Upper lobe of right lung (tissue), 1 donor: ENCODE measurements at regions not wholly inside any gene's neighbourhood (a gene's known extent, or its start where the extent isn't known, plus 50 kb on each side); places are given as distances from the start of the nearest gene placed in this dataset.

ENCODE experiments used
- ATAC-seq: fragments of 200-7000 bp; cut with Tn5 transposase; one replicate; pipeline ENCODE4 v1.9.1; 2020; ENCODE audit warnings: mild to moderate bottlenecking, moderate library complexity
- DNase-seq: peaks from one replicate; pipeline ENCODE4 v3.0.0-alpha.2; 2020
- H3K27ac ChIP-seq: fragments of 200-600 bp; one replicate; pipeline ENCODE4 v1.8.0; 2022
- H3K27me3 ChIP-seq: fragments of 200-600 bp; one replicate; pipeline ENCODE4 v1.8.0; 2022; ENCODE audit warnings: mild to moderate bottlenecking
- H3K36me3 ChIP-seq: fragments of 200-600 bp; one replicate; pipeline ENCODE4 v1.8.0; 2022
- H3K4me1 ChIP-seq: fragments of 200-600 bp; one replicate; pipeline ENCODE4 v1.8.0; 2022
- H3K4me3 ChIP-seq: fragments of 200-600 bp; one replicate; pipeline ENCODE4 v1.8.0; 2022; ENCODE audit warnings: mild to moderate bottlenecking
- H3K9me3 ChIP-seq: fragments of 200-600 bp; one replicate; pipeline ENCODE4 v1.8.0; 2022
- CTCF ChIP-seq: fragments of 200-600 bp; IDR thresholded peaks from one replicate; pipeline ENCODE4 v1.8.0; 2022; ENCODE audit warnings: antibody characterized with exemption
- intact Hi-C: fragments of 100-400 bp; cut with DNase I; formaldehyde crosslinking; loops from one replicate; pipeline ENCODE4 v1.11.0; 2022
- donor health status: DM: no; HTN: yes; CAD: no; lungs with severe emphysema.

- TF ChIP-seq CTCF, result no peak
- DNase-seq, result no peak
- Histone ChIP-seq H3K4me1 (no peaks in the 10 kb centered on the region), H3K9me3 (no peaks in the 10 kb centered on the region), H3K27me3 (no peaks in the 10 kb centered on the region), H3K4me3 (no peak overlapping the region), H3K27ac (no peak overlapping the region), H3K36me3 (no peaks in the 10 kb centered on the region)
- intact Hi-C loops, result no loop called here
- ATAC-seq, result peak; percentile 22
These were observed 1631.2 kb downstream of the BRINP3 start for GRCh38 chr1:188846468-188846867.

DNA sequence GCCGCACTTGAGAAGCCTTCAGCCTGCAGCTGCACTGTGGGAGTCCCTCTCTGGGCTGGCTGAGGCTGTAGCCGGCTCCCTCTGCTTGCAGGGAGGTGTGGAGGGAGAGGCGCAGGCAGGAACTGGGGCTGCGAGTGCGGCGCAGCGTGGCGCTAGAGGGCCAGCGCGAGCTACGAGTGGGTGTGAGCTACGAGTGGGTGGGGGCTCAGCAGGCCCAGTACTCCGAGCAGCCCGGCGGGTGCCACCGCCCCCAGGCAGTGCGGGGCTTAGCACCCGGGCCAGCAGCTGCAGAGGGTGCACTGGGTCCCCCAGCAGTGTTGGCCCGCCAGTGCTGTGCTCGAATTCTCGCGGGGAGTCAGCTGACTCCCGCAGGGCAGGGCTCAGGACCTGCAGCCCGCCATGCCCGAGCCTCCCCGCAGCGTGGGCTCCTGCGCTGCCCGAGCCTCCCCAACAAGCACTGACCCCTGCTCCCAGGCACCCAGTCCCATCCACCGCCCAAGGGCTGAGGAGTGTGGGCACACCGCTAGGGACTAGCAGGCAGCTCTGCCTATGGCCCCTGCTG is 1620.1 kb downstream of the BRINP3 start:
- Histone ChIP-seq H3K9me3 (peaks cover 7% of the 10 kb centered on the region), H3K27me3 (no peaks in the 10 kb centered on the region), H3K4me3 (no peak overlapping the region), H3K27ac (no peak overlapping the region), H3K36me3 (no peaks in the 10 kb centered on the region), H3K4me1 (no peaks in the 10 kb centered on the region)
- no peak for TF ChIP-seq CTCF
- intact Hi-C loops, result no loop called here
- DNase-seq (no peak), ATAC-seq (peak; percentile 48)

GRCh38 chr1:188867614-188868013 is 1610.0 kb downstream of the BRINP3 start:
- intact Hi-C loops, result no loop called here

GRCh38 chr1:188871164-188871563 is 1606.5 kb downstream of the BRINP3 start:
- no peak overlapping the region for H3K4me3 ChIP-seq
- no peaks in the 10 kb centered on the region for H3K36me3 ChIP-seq
- H3K27me3 ChIP-seq, result no peaks in the 10 kb centered on the region
- no peaks in the 10 kb centered on the region for H3K4me1 ChIP-seq
- ATAC-seq (no peak), DNase-seq (no peak)
- intact Hi-C loops, result no loop called here
- TF ChIP-seq CTCF, result no peak
- no peak overlapping the region for H3K27ac ChIP-seq
- H3K9me3 ChIP-seq, result no peaks in the 10 kb centered on the region

More at GRCh38 chr1:188867614-188868013, 1610.0 kb downstream of the BRINP3 start:
- ATAC-seq, result no peak
- H3K4me3 ChIP-seq, result no peak overlapping the region
- H3K27me3 ChIP-seq, result no peaks in the 10 kb centered on the region
- H3K4me1 ChIP-seq, result no peaks in the 10 kb centered on the region
- no peak for TF ChIP-seq CTCF
- H3K9me3 ChIP-seq, result peaks cover 2% of the 10 kb centered on the region
- DNase-seq, result no peak
- no peak overlapping the region for H3K27ac ChIP-seq
- no peaks in the 10 kb centered on the region for H3K36me3 ChIP-seq

- Histone ChIP-seq H3K36me3 (no peaks in the 10 kb centered on the region), H3K4me1 (no peaks in the 10 kb centered on the region), H3K9me3 (no peaks in the 10 kb centered on the region), H3K27me3 (no peaks in the 10 kb centered on the region), H3K27ac (no peak overlapping the region), H3K4me3 (no peak overlapping the region)
- TF ChIP-seq CTCF, result no peak
- DNase-seq, result no peak
- ATAC-seq, result no peak
- intact Hi-C loops, result no loop called here
These were observed 1605.3 kb downstream of the BRINP3 start for GRCh38 chr1:188872376-188872775.

DNA sequence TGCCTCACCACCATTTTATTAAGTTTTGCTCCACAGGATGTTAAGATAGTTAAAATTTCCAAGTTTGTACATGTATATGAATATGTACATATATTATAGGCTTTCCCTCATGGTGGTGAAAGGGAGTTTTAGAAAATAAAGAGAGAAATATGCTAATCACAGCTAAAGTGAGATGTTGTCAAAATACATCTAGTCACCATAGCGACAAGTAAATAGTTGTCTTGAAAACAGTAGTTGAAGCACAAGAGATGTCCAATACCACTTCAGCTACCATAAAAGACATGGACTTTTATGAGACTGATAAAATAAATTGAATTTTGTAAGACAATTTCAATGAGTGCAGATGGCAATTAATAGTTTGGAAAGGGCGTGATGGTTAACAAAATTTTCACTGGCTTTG is 1600.0 kb downstream of the BRINP3 start:
- H3K9me3 ChIP-seq, result no peaks in the 10 kb centered on the region
- no peak overlapping the region for H3K27ac ChIP-seq
- H3K27me3 ChIP-seq, result no peaks in the 10 kb centered on the region
- no peak for TF ChIP-seq CTCF
- ATAC-seq (no peak), DNase-seq (no peak)
- no peaks in the 10 kb centered on the region for H3K36me3 ChIP-seq
- no peak overlapping the region for H3K4me3 ChIP-seq
- H3K4me1 ChIP-seq, result no peaks in the 10 kb centered on the region
- intact Hi-C loops, result no loop called here
